ENCODE measurements at regions not wholly inside any gene's neighbourhood (a gene's known extent, or its start where the extent isn't known, plus 50 kb on each side); places are given as distances from the start of the nearest gene placed in this dataset.
"Not testable (repeated sequence)": the region's sequence is repeated elsewhere in the genome, so short reads cannot be mapped to it uniquely, and the experiment has no call there.

- in situ Hi-C loops (cut with HindIII; ENCODE audit: low sequenced_read_pairs), result no loop called here
Observed at GRCh38 chr20:58044931-58045555, 183.4 kb downstream of the ANKRD60 start.

GRCh38 chr20:58044286-58044685 is 184.2 kb downstream of the ANKRD60 start:
- in situ Hi-C loops (cut with HindIII; ENCODE audit: low sequenced_read_pairs), result no loop called here

GRCh38 chr20:58043236-58044140 is 185.0 kb downstream of the ANKRD60 start:
- in situ Hi-C loops (cut with HindIII; ENCODE audit: low sequenced_read_pairs), result no loop called here

GRCh38 chr20:58042591-58042990 is 185.9 kb downstream of the ANKRD60 start:
- in situ Hi-C loops (cut with HindIII; ENCODE audit: low sequenced_read_pairs), result no loop called here

- in situ Hi-C loops (cut with HindIII; ENCODE audit: low sequenced_read_pairs), result no loop called here
Observed at GRCh38 chr20:58040447-58041290, 187.8 kb downstream of the ANKRD60 start.

GRCh38 chr20:58039274-58040092 is 189.0 kb downstream of the ANKRD60 start:
- in situ Hi-C loops (cut with HindIII; ENCODE audit: low sequenced_read_pairs), result no loop called here

- in situ Hi-C loops (cut with HindIII; ENCODE audit: low sequenced_read_pairs), result no loop called here
Observed at GRCh38 chr20:58038123-58038654, 190.3 kb downstream of the ANKRD60 start.

GRCh38 chr20:58037631-58038030 is 190.8 kb downstream of the ANKRD60 start:
- in situ Hi-C loops (cut with HindIII; ENCODE audit: low sequenced_read_pairs), result no loop called here

GRCh38 chr20:58033026-58033536 is 195.4 kb downstream of the ANKRD60 start:
- in situ Hi-C loops (cut with HindIII; ENCODE audit: low sequenced_read_pairs), result no loop called here

- in situ Hi-C loops (cut with HindIII; ENCODE audit: low sequenced_read_pairs), result no loop called here
Observed at GRCh38 chr20:58032599-58032998, 195.9 kb downstream of the ANKRD60 start.

- in situ Hi-C loops (cut with HindIII; ENCODE audit: low sequenced_read_pairs), result not testable (repeated sequence)
Observed at GRCh38 chr20:58031350-58031749, 197.1 kb downstream of the ANKRD60 start.

GRCh38 chr20:58028123-58028522 is 200.3 kb downstream of the ANKRD60 start:
- in situ Hi-C loops (cut with HindIII; ENCODE audit: low sequenced_read_pairs), result no loop called here

GRCh38 chr20:58026361-58026760 is 202.1 kb downstream of the ANKRD60 start:
- in situ Hi-C loops (cut with HindIII; ENCODE audit: low sequenced_read_pairs), result no loop called here

GRCh38 chr20:58025233-58025632 is 203.2 kb downstream of the ANKRD60 start:
- in situ Hi-C loops (cut with HindIII; ENCODE audit: low sequenced_read_pairs), result no loop called here

GRCh38 chr20:58024241-58024721 is 204.2 kb downstream of the ANKRD60 start:
- in situ Hi-C loops (cut with HindIII; ENCODE audit: low sequenced_read_pairs), result no loop called here

GRCh38 chr20:58023781-58024180 is 204.7 kb downstream of the ANKRD60 start:
- in situ Hi-C loops (cut with HindIII; ENCODE audit: low sequenced_read_pairs), result no loop called here

- in situ Hi-C loops (cut with HindIII; ENCODE audit: low sequenced_read_pairs), result no loop called here
Observed at GRCh38 chr20:58023346-58023745, 205.1 kb downstream of the ANKRD60 start.

- in situ Hi-C loops (cut with HindIII; ENCODE audit: low sequenced_read_pairs), result no loop called here
Observed at GRCh38 chr20:58022711-58023110, 205.7 kb downstream of the ANKRD60 start.

GRCh38 chr20:58021481-58021880 is 207.0 kb downstream of the ANKRD60 start:
- in situ Hi-C loops (cut with HindIII; ENCODE audit: low sequenced_read_pairs), result no loop called here
